Left cardiac atrium (tissue), 4 donors: ENCODE measurements at regions not wholly inside any gene's neighbourhood (a gene's known extent, or its start where the extent isn't known, plus 50 kb on each side); places are given as distances from the start of the nearest gene placed in this dataset.
A peak's percentile ranks its signal among the peaks of the same experiment; 100 is the strongest.

Experiments
- ATAC-seq, 2 donors: fragments of 200-7000 bp; cut with Tn5 transposase; one replicate each; pipeline ENCODE4 v1.9.1; 2020; ENCODE audit warnings: mild to moderate bottlenecking in 2 of 2, moderate library complexity in 2 of 2
- DNase-seq: peaks from one replicate; pipeline ENCODE4 v3.0.0-alpha.2; 2020
- intact Hi-C, 2 donors: fragments of 100-400 bp; cut with DNase I; formaldehyde crosslinking; loops; one replicate each; pipeline versions ENCODE4 v1.14.1 to v1.15.1; 2022 to 2023
- donor health status: DM: no; HTN: yes; CAD: no.
- donor health status: DM: no; HTN: yes; CAD: no; lungs with severe emphysema.
- donor health status: DM: yes; HTN: yes; CAD: no.
- donor health status: Dilated cardiomyopathy.

GRCh38 chr6:133040094-133040802, 200.9 kb upstream of the EYA4 start:
- DNase-seq (no peak), ATAC-seq (peak; percentile 33 to 34)
- intact Hi-C loops: loop anchor here in 1 of 2 donors (10.0 kb wide), 1 partner anchor 75 kb away; no protein-coding TSS in a partner anchor

GRCh38 chr6:133040803-133041419, 200.2 kb upstream of the EYA4 start:
- ATAC-seq: peak; percentile 73 to 75
- no peak for DNase-seq
- intact Hi-C loops: loop anchor here in 1 of 2 donors (10.0 kb wide), 1 partner anchor 76 kb away; no protein-coding TSS in a partner anchor

GRCh38 chr6:133042550-133043120, 198.5 kb upstream of the EYA4 start:
- no peak for DNase-seq
- no peak for ATAC-seq
- intact Hi-C loops: loop anchor here in 1 of 2 donors (10.0 kb wide), 1 partner anchor 78 kb away; no protein-coding TSS in a partner anchor

GRCh38 chr6:133046576-133046975, 194.6 kb upstream of the EYA4 start:
- intact Hi-C loops: loop anchor here in 1 of 2 donors (10.0 kb wide), 1 partner anchor 82 kb away; no protein-coding TSS in a partner anchor
- no peak for ATAC-seq
- DNase-seq: no peak

GRCh38 chr6:133047065-133047665, 194.0 kb upstream of the EYA4 start:
- DNase-seq: no peak
- ATAC-seq: peak; percentile 58 to 89
- intact Hi-C loops: loop anchor here in 1 of 2 donors (10.0 kb wide), 1 partner anchor 82 kb away; no protein-coding TSS in a partner anchor

GRCh38 chr6:133047706-133048105, 193.5 kb upstream of the EYA4 start:
- ATAC-seq (no peak), DNase-seq (no peak)
- intact Hi-C loops: loop anchor here in 1 of 2 donors (10.0 kb wide), 1 partner anchor 83 kb away; no protein-coding TSS in a partner anchor

- DNase-seq (no peak), ATAC-seq (no peak)
- intact Hi-C loops: loop anchor here in 1 of 2 donors (5.0 kb wide), 1 partner anchor 76 kb away; no protein-coding TSS in a partner anchor
Measured at GRCh38 chr6:133051240-133051639, 189.9 kb upstream of the EYA4 start.

- intact Hi-C loops: loop anchor here in 1 of 2 donors (5.0 kb wide), 1 partner anchor 75 kb away; no protein-coding TSS in a partner anchor
- ATAC-seq (no peak), DNase-seq (no peak)
Measured at GRCh38 chr6:133052465-133052864, 188.7 kb upstream of the EYA4 start.

GRCh38 chr6:133055441-133055966, 185.7 kb upstream of the EYA4 start:
- peak; percentile 53 to 61 for ATAC-seq
- intact Hi-C loops: no loop called here
- DNase-seq: no peak

GRCh38 chr6:133057352-133057751, 183.8 kb upstream of the EYA4 start:
- intact Hi-C loops: no loop called here
- no peak for DNase-seq
- no peak for ATAC-seq

- DNase-seq (peak; percentile 22), ATAC-seq (peak; percentile 90 to 98)
- intact Hi-C loops: no loop called here
Measured at GRCh38 chr6:133062077-133062476, 179.1 kb upstream of the EYA4 start.

GRCh38 chr6:133062696-133063306, 178.4 kb upstream of the EYA4 start:
- DNase-seq (peak; percentile 49), ATAC-seq (peak; percentile 76 to 88)
- intact Hi-C loops: no loop called here

- DNase-seq: no peak
- peak in 1 of 2 donors; percentile 87 for ATAC-seq
- intact Hi-C loops: no loop called here
Measured at GRCh38 chr6:133067960-133068359, 173.2 kb upstream of the EYA4 start.

- intact Hi-C loops: no loop called here
- ATAC-seq (no peak), DNase-seq (no peak)
Measured at GRCh38 chr6:133070410-133071043, 170.6 kb upstream of the EYA4 start.

- DNase-seq (no peak), ATAC-seq (no peak)
- intact Hi-C loops: no loop called here
Measured at GRCh38 chr6:133079901-133080300, 161.3 kb upstream of the EYA4 start.

GRCh38 chr6:133083248-133083967, 157.7 kb upstream of the EYA4 start:
- ATAC-seq (no peak), DNase-seq (no peak)
- intact Hi-C loops: no loop called here

- no peak for ATAC-seq
- intact Hi-C loops: no loop called here
Measured at GRCh38 chr6:133085471-133085870, 155.7 kb upstream of the EYA4 start.

GRCh38 chr6:133085896-133086295, 155.3 kb upstream of the EYA4 start:
- ATAC-seq: no peak
- DNase-seq: no peak
- intact Hi-C loops: no loop called here

More at GRCh38 chr6:133085471-133085870, 155.7 kb upstream of the EYA4 start:
- DNase-seq: no peak
